ENCODE measurements at regions not wholly inside any gene's neighbourhood (a gene's known extent, or its start where the extent isn't known, plus 50 kb on each side); places are given as distances from the start of the nearest gene placed in this dataset.
"Not testable (repeated sequence)": the region's sequence is repeated elsewhere in the genome, so short reads cannot be mapped to it uniquely, and the experiment has no call there.

GRCh38 chr5:3325972-3326840, 269.4 kb upstream of the IRX1 start:
- TF ChIP-seq, protein P1, sequence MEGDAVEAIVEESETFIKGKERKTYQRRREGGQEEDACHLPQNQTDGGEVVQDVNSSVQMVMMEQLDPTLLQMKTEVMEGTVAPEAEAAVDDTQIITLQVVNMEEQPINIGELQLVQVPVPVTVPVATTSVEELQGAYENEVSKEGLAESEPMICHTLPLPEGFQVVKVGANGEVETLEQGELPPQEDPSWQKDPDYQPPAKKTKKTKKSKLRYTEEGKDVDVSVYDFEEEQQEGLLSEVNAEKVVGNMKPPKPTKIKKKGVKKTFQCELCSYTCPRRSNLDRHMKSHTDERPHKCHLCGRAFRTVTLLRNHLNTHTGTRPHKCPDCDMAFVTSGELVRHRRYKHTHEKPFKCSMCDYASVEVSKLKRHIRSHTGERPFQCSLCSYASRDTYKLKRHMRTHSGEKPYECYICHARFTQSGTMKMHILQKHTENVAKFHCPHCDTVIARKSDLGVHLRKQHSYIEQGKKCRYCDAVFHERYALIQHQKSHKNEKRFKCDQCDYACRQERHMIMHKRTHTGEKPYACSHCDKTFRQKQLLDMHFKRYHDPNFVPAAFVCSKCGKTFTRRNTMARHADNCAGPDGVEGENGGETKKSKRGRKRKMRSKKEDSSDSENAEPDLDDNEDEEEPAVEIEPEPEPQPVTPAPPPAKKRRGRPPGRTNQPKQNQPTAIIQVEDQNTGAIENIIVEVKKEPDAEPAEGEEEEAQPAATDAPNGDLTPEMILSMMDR (IDR thresholded peaks at IDR 0.05) = no peak
- TF ChIP-seq ZFX (IDR thresholded peaks at IDR 0.05; ENCODE audit: borderline replicate concordance) = no peak
- no peak overlapping the region for H3K27ac ChIP-seq

DNA sequence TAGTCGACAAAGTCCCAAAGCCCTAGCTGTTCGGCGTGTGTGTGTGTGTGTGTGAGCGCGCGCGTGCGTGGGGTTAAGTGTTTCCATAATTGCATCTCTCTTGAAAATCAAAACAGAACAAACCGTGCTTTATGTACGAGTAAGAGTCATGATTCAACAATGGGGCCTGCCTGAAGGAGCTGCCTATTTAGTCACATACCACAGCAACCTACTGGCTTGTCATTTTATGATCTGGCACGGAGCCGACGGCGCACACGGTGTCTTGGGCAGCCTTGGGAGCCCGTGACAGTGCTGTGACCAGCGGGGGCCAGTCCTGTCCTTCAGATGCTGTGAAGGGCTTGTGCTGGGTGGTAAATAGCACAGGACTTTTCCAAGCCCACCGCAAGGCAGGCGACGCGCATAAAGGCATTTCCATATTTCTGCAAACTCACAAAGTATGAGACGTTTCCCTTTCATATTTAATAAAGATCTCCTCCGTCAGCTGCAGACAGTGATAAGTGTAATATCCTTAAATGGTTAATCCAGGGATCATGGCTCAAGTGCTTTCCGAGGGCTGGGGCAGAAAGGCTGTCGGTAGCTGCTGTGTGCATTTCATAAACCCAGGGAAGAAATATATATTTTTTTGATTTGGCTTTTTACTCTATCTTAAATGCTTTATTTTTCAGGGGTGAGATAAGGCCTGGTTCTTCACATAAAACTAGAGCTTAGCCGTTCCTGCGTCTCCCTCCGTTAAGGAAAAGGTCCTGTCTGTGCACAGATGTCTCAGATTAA, 270.2 kb upstream of the IRX1 start:
- no peak overlapping the region for H3K27ac ChIP-seq
- TF ChIP-seq, protein P1 (IDR thresholded peaks at IDR 0.05) = no peak
- TF ChIP-seq ZFX (IDR thresholded peaks at IDR 0.05; ENCODE audit: borderline replicate concordance) = no peak

DNA sequence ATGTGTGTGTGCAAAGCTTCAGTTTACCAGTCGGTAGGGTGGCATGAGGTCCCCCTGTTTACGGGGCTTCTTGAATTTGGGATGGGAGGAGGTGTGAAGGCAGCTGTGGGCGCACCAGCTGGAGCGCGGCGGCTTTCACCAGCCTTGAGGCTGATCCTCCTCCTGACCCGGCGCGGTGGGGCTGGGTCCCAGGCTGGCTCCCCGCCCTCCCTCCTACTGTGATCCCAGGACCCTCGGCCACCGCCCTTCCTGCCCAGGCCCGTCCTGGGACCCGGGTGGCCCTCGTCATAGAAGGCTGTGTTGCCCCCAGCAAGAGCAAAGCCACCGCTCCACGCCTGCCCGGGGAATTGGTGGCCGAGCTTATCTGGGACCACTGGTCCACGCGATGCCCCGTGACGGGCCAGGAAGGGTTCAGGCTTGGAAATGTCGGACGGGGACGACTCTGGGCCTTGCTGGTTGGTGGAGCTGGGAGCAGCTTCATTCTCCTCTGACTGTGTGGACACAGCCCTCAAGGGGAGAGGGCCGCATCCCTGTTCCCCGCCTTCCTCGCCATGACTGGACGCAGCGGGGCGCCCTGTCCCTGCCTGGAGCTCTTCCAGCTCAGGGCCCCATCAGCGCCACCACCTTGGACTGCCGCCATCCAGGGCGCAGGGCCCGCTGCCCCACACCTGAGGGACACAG, 271.1 kb upstream of the IRX1 start:
- no peak overlapping the region for H3K27ac ChIP-seq
- TF ChIP-seq, protein P1 (IDR thresholded peaks at IDR 0.05) = no peak
- TF ChIP-seq ZFX (IDR thresholded peaks at IDR 0.05; ENCODE audit: borderline replicate concordance) = no peak

DNA sequence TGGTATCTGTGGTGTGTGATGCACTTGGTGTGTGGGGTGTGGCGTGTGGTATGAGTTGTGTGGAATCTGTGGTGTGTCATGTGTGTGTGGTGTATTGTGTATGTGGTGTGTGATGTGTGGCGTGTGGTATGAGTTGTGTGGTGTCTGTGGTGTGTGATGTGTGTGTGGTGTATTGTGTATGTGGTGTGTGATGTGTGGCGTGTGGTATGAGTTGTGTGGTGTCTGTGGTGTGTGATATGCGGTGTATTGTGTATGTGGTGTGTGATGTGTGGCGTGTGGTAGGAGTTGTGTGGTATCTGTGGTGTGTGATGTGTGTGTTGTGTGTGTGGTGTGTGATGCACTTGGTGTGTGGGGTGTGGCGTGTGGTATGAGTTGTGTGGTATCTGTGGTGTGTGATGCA, 271.7 kb upstream of the IRX1 start:
- not testable (repeated sequence) for H3K27ac ChIP-seq

- H3K27ac ChIP-seq = no peak overlapping the region
- TF ChIP-seq, protein P1 (IDR thresholded peaks at IDR 0.05) = no peak
- no peak for TF ChIP-seq ZFX (IDR thresholded peaks at IDR 0.05; ENCODE audit: borderline replicate concordance)
Observed at GRCh38 chr5:3323144-3323543, 272.5 kb upstream of the IRX1 start.

DNA sequence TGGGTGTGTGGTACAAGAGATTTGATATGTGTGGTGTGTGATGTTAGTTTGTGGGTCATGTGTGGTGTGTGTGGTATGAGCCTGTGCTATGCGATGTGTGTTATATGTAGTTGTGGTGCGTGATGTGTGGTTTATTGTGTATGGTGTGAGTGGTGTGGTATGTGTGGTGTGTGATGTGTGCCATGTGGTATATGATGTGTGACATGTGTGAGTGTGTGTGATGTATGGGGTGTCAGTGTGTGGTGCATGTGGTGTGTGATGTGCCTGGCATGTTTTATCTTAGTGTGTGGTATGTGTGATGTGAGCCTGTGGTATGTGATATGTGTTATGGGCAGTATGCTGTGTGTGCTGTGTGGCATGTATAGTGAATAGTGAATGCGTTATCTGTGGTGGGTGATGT, 273.0 kb upstream of the IRX1 start:
- H3K27ac ChIP-seq = no peak overlapping the region
- no peak for TF ChIP-seq ZFX (IDR thresholded peaks at IDR 0.05; ENCODE audit: borderline replicate concordance)
- TF ChIP-seq, protein P1 (IDR thresholded peaks at IDR 0.05) = no peak

DNA sequence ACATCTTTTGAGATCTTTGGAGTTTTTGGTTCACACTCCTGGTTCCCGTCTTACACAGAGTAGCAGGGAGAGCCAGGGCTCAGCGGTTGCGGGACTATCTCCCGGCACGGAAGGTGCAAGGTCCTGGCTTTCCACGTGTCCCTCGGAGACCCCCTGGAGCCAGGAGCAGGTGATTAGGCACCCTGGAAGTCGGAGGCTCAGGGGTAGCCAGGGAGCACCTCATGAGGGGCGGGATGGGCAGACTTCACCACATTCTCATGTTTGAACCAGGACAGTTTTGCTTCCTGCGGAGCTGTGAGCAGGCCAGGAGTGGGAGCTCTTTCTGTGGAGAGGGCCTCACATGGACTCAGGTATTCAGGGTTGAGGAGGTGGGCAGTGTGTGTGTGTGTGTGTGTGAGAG, 273.7 kb upstream of the IRX1 start:
- no peak for TF ChIP-seq ZFX (IDR thresholded peaks at IDR 0.05; ENCODE audit: borderline replicate concordance)
- TF ChIP-seq, protein P1 (IDR thresholded peaks at IDR 0.05) = no peak
- no peak overlapping the region for H3K27ac ChIP-seq
